HG03520 (cell line): ENCODE measurements at regions not wholly inside any gene's neighbourhood (a gene's known extent, or its start where the extent isn't known, plus 50 kb on each side); places are given as distances from the start of the nearest gene placed in this dataset.
"Not testable (repeated sequence)": the region's sequence is repeated elsewhere in the genome, so short reads cannot be mapped to it uniquely, and the experiment has no call there.

Experiments used
- ATAC-seq: cut with Tn5 transposase; IDR thresholded peaks from one replicate; pipeline ENCODE4 v1.9.1; 2021; ENCODE audit warnings: mild to moderate bottlenecking, moderate library complexity; ENCODE audit not compliant: unreplicated experiment

- no peak for ATAC-seq
These were observed 962.6 kb downstream of the PCDH7 start for GRCh38 chr4:31682796-31683195.

- ATAC-seq = no peak
These were observed 967.7 kb downstream of the PCDH7 start for GRCh38 chr4:31687717-31688342.

- ATAC-seq = no peak
These were observed 972.3 kb downstream of the PCDH7 start for GRCh38 chr4:31692399-31692940.

- ATAC-seq = no peak
These were observed 981.1 kb downstream of the PCDH7 start for GRCh38 chr4:31701256-31701655.

GRCh38 chr4:31702326-31702725, 982.2 kb downstream of the PCDH7 start:
- no peak for ATAC-seq

- no peak for ATAC-seq
These were observed 994.1 kb downstream of the PCDH7 start for GRCh38 chr4:31714238-31714637.

GRCh38 chr4:31715302-31715701, 995.1 kb downstream of the PCDH7 start:
- no peak for ATAC-seq

- no peak for ATAC-seq
These were observed 1006.9 kb downstream of the PCDH7 start for GRCh38 chr4:31727030-31727429.

GRCh38 chr4:31735004-31735403, 1014.8 kb downstream of the PCDH7 start:
- no peak for ATAC-seq

GRCh38 chr4:31737419-31737818, 1017.2 kb downstream of the PCDH7 start:
- ATAC-seq = no peak

- no peak for ATAC-seq
These were observed 1021.2 kb downstream of the PCDH7 start for GRCh38 chr4:31741326-31741725.

GRCh38 chr4:31748382-31748781, 1028.2 kb downstream of the PCDH7 start:
- no peak for ATAC-seq

GRCh38 chr4:31750581-31750980, 1030.4 kb downstream of the PCDH7 start:
- ATAC-seq = not testable (repeated sequence)

- ATAC-seq = no peak
These were observed 1035.6 kb downstream of the PCDH7 start for GRCh38 chr4:31755751-31756150.

GRCh38 chr4:31768756-31769155, 1048.6 kb downstream of the PCDH7 start:
- no peak for ATAC-seq

- ATAC-seq = no peak
These were observed 1063.1 kb downstream of the PCDH7 start for GRCh38 chr4:31783311-31783710.

- ATAC-seq = no peak
These were observed 1064.4 kb downstream of the PCDH7 start for GRCh38 chr4:31784558-31784957.

- ATAC-seq = no peak
These were observed 1067.5 kb downstream of the PCDH7 start for GRCh38 chr4:31787701-31788100.

- ATAC-seq = no peak
These were observed 1068.5 kb downstream of the PCDH7 start for GRCh38 chr4:31788676-31789075.

GRCh38 chr4:31791666-31792065, 1071.5 kb downstream of the PCDH7 start:
- ATAC-seq = no peak

- no peak for ATAC-seq
These were observed 1073.7 kb downstream of the PCDH7 start for GRCh38 chr4:31793907-31794306.

GRCh38 chr4:31797052-31797451, 1076.9 kb downstream of the PCDH7 start:
- not testable (repeated sequence) for ATAC-seq
